ENCODE measurements at regions not wholly inside any gene's neighbourhood (a gene's known extent, or its start where the extent isn't known, plus 50 kb on each side); places are given as distances from the start of the nearest gene placed in this dataset.

- Mint-ChIP-seq H3K4me3 (no peak overlapping the region), H3K27ac (no peak overlapping the region), H3K27me3 (peaks cover 13% of the 10 kb centered on the region), H3K9me3 (no peaks in the 10 kb centered on the region), H3K4me1 (ENCODE audit: low read depth) (peaks cover 5% of the 10 kb centered on the region), H3K36me3 (ENCODE audit: low read depth) (no peaks in the 10 kb centered on the region)
- ChIA-PET CTCF (no interaction called here), POLR2A (no interaction called here)
- TF ChIP-seq CTCF (IDR thresholded peaks at IDR 0.05) = no peak
- DNase-seq = no peak
- no peak for ATAC-seq
- intact Hi-C loops (cut with micrococcal nuclease) = no loop called here
Measured at GRCh38 chr1:199857516-199857915, 170.0 kb upstream of the NR5A2 start.

GRCh38 chr1:199858171-199858570 lies 169.3 kb upstream of the NR5A2 start:
- POLR2A ChIA-PET = no interaction called here
- no peak for TF ChIP-seq CTCF (IDR thresholded peaks at IDR 0.05)
- CTCF ChIA-PET = no interaction called here
- Mint-ChIP-seq H3K27me3 (peaks cover 13% of the 10 kb centered on the region), H3K4me1 (ENCODE audit: low read depth) (peaks cover 5% of the 10 kb centered on the region), H3K4me3 (no peak overlapping the region), H3K9me3 (no peaks in the 10 kb centered on the region), H3K27ac (no peak overlapping the region), H3K36me3 (ENCODE audit: low read depth) (no peaks in the 10 kb centered on the region)
- DNase-seq (no peak), ATAC-seq (no peak)
- intact Hi-C loops (cut with micrococcal nuclease) = no loop called here

- H3K4me3 Mint-ChIP-seq = no peak overlapping the region
- H3K36me3 Mint-ChIP-seq (ENCODE audit: low read depth) = no peaks in the 10 kb centered on the region
- ChIA-PET CTCF (no interaction called here), POLR2A (no interaction called here)
- peaks cover 5% of the 10 kb centered on the region for H3K4me1 Mint-ChIP-seq (ENCODE audit: low read depth)
- no peak overlapping the region for H3K27ac Mint-ChIP-seq
- peaks cover 13% of the 10 kb centered on the region for H3K27me3 Mint-ChIP-seq
- intact Hi-C loops (cut with micrococcal nuclease) = no loop called here
- ATAC-seq = no peak
- no peak for DNase-seq
- no peak for TF ChIP-seq CTCF (IDR thresholded peaks at IDR 0.05)
- H3K9me3 Mint-ChIP-seq = no peaks in the 10 kb centered on the region
Measured at GRCh38 chr1:199858856-199859255, 168.7 kb upstream of the NR5A2 start.

- intact Hi-C loops (cut with micrococcal nuclease) = no loop called here
- Mint-ChIP-seq H3K36me3 (ENCODE audit: low read depth) (no peaks in the 10 kb centered on the region), H3K4me3 (no peak overlapping the region), H3K27me3 (peaks cover 10% of the 10 kb centered on the region), H3K27ac (no peak overlapping the region), H3K4me1 (ENCODE audit: low read depth) (peaks cover 5% of the 10 kb centered on the region), H3K9me3 (no peaks in the 10 kb centered on the region)
- POLR2A ChIA-PET = no interaction called here
- no peak for TF ChIP-seq CTCF (IDR thresholded peaks at IDR 0.05)
- CTCF ChIA-PET = no interaction called here
- no peak for DNase-seq
- peak; percentile 30 for ATAC-seq
Measured at GRCh38 chr1:199859491-199859933, 168.0 kb upstream of the NR5A2 start.

GRCh38 chr1:199861020-199861795 lies 166.3 kb upstream of the NR5A2 start:
- Mint-ChIP-seq H3K4me1 (ENCODE audit: low read depth) (peaks cover 5% of the 10 kb centered on the region), H3K27ac (no peak overlapping the region), H3K4me3 (no peak overlapping the region), H3K9me3 (no peaks in the 10 kb centered on the region), H3K27me3 (peaks cover 6% of the 10 kb centered on the region), H3K36me3 (ENCODE audit: low read depth) (no peaks in the 10 kb centered on the region)
- ChIA-PET POLR2A (no interaction called here), CTCF (no interaction called here)
- TF ChIP-seq CTCF (IDR thresholded peaks at IDR 0.05) = no peak
- DNase-seq (no peak), ATAC-seq (no peak)
- intact Hi-C loops (cut with micrococcal nuclease) = no loop called here

All from activated CD8-positive, alpha-beta T cell treated with anti-CD3 and anti-CD28 coated beads for 36 hours (primary cell).